Type B pancreatic cell (in vitro differentiated cells): ENCODE measurements at regions not wholly inside any gene's neighbourhood (a gene's known extent, or its start where the extent isn't known, plus 50 kb on each side); places are given as distances from the start of the nearest gene placed in this dataset.

ENCODE experiments used
- DNase-seq: peaks from one replicate; pipeline ENCODE4 v3.0.0; 2021; ENCODE audit warnings: mixed read lengths; ENCODE audit not compliant: unreplicated experiment; ENCODE audit errors: extremely low spot score
- H3K27ac Mint-ChIP-seq: 2 replicates; pipeline ENCODE4 v1.8.0; 2021; ENCODE audit warnings: mild to moderate bottlenecking, mixed read lengths
- H3K27me3 Mint-ChIP-seq: 2 replicates; pipeline ENCODE4 v1.8.0; 2021; ENCODE audit warnings: mixed read lengths
- H3K36me3 Mint-ChIP-seq: 2 replicates; pipeline ENCODE4 v1.8.0; 2021; ENCODE audit warnings: mixed read lengths
- H3K4me1 Mint-ChIP-seq: one replicate; pipeline ENCODE4 v1.8.0; 2021; ENCODE audit warnings: mixed read lengths; ENCODE audit not compliant: unreplicated experiment
- H3K4me3 Mint-ChIP-seq: 2 replicates; pipeline ENCODE4 v1.8.0; 2021; ENCODE audit warnings: mild to moderate bottlenecking, mixed read lengths
- H3K9me3 Mint-ChIP-seq: 2 replicates; pipeline ENCODE4 v1.8.0; 2021; ENCODE audit warnings: mixed read lengths
- CTCF ChIP-seq: fragments of 200-600 bp; sonication (generic); conservative IDR thresholded peaks from 2 replicates; pipeline ENCODE4 v1.5.0; 2021; ENCODE audit warnings: antibody characterized with exemption, mild to moderate bottlenecking

- Mint-ChIP-seq H3K27ac (no peak overlapping the region), H3K4me3 (no peak overlapping the region), H3K9me3 (no peaks in the 10 kb centered on the region), H3K4me1 (peaks cover 5% of the 10 kb centered on the region), H3K27me3 (peaks cover 14% of the 10 kb centered on the region), H3K36me3 (no peaks in the 10 kb centered on the region)
- no peak for DNase-seq
- TF ChIP-seq CTCF, result no peak
Measured at GRCh38 chr11:45450189-45450588, 164.0 kb upstream of the SYT13 start.

GRCh38 chr11:45449036-45449601, 163.0 kb upstream of the SYT13 start:
- no peak for TF ChIP-seq CTCF
- Mint-ChIP-seq H3K9me3 (no peaks in the 10 kb centered on the region), H3K36me3 (no peaks in the 10 kb centered on the region), H3K4me3 (no peak overlapping the region), H3K27ac (no peak overlapping the region), H3K27me3 (peaks cover 12% of the 10 kb centered on the region), H3K4me1 (peaks cover 5% of the 10 kb centered on the region)
- DNase-seq, result no peak

GRCh38 chr11:45448561-45448960, 162.4 kb upstream of the SYT13 start:
- no peaks in the 10 kb centered on the region for H3K36me3 Mint-ChIP-seq
- H3K4me1 Mint-ChIP-seq, result peaks cover 5% of the 10 kb centered on the region
- no peak for DNase-seq
- no peaks in the 10 kb centered on the region for H3K9me3 Mint-ChIP-seq
- no peak overlapping the region for H3K27ac Mint-ChIP-seq
- H3K27me3 Mint-ChIP-seq, result peaks cover 15% of the 10 kb centered on the region
- no peak overlapping the region for H3K4me3 Mint-ChIP-seq
- no peak for TF ChIP-seq CTCF

DNA sequence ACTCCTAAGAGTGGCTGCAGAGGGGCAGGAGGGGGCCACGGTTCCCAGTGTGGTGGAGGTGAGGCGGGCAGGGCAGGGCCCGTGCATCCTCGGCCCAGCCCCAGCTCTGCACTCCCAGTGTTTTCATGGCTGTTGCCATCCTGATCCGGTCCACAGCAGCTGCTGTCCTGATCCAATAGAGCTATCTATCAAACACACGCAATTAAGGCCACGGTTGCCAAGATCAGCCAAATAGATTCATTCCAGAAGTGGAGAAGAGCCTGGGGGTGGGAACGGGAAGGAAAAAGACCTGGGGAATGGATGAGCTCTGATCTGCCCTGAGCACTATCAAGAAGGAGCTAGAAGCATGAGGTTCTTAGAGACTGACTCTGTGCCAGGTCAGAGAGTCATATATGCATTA, 160.9 kb upstream of the SYT13 start:
- Mint-ChIP-seq H3K4me1 (peaks cover 5% of the 10 kb centered on the region), H3K36me3 (no peaks in the 10 kb centered on the region), H3K4me3 (no peak overlapping the region), H3K9me3 (no peaks in the 10 kb centered on the region), H3K27ac (no peak overlapping the region), H3K27me3 (peaks cover 17% of the 10 kb centered on the region)
- no peak for TF ChIP-seq CTCF
- DNase-seq, result no peak

- Mint-ChIP-seq H3K36me3 (no peaks in the 10 kb centered on the region), H3K9me3 (no peaks in the 10 kb centered on the region), H3K4me3 (no peak overlapping the region), H3K27ac (no peak overlapping the region), H3K27me3 (peaks cover 17% of the 10 kb centered on the region), H3K4me1 (peaks cover 5% of the 10 kb centered on the region)
- DNase-seq, result no peak
- TF ChIP-seq CTCF, result no peak
Measured at GRCh38 chr11:45446434-45446833, 160.3 kb upstream of the SYT13 start.

GRCh38 chr11:45444796-45445195, 158.7 kb upstream of the SYT13 start:
- Mint-ChIP-seq H3K27ac (no peak overlapping the region), H3K36me3 (no peaks in the 10 kb centered on the region), H3K4me1 (peaks cover 10% of the 10 kb centered on the region), H3K4me3 (no peak overlapping the region), H3K27me3 (peaks cover 26% of the 10 kb centered on the region), H3K9me3 (peaks cover 3% of the 10 kb centered on the region)
- no peak for TF ChIP-seq CTCF
- no peak for DNase-seq
